Transverse colon (tissue), 4 donors: ENCODE measurements at regions not wholly inside any gene's neighbourhood (a gene's known extent, or its start where the extent isn't known, plus 50 kb on each side); places are given as distances from the start of the nearest gene placed in this dataset.

Experiments used
- DNase-seq: peaks from one replicate; pipeline ENCODE4 v3.0.0-alpha.2; 2019
- H3K27ac ChIP-seq, 4 donors: fragments of 200-600 bp; sonication (generic); 2 replicates each; pipeline ENCODE4 v1.5.1; 2016 to 2018; ENCODE audit warnings: inconsistent platforms in 4 of 4
- H3K27me3 ChIP-seq: fragments of 200-600 bp; sonication (generic); 2 replicates; pipeline ENCODE4 v1.5.1; 2017; ENCODE audit warnings: inconsistent platforms
- H3K36me3 ChIP-seq, 4 donors: fragments of 200-600 bp; sonication (generic); 2 replicates each; pipeline ENCODE4 v1.5.1; 2017 to 2019; ENCODE audit warnings: inconsistent platforms in 4 of 4
- H3K4me1 ChIP-seq, 4 donors: fragments of 200-600 bp; sonication (generic); 2 replicates each; pipeline ENCODE4 v1.5.1; 2017 to 2020; ENCODE audit warnings: inconsistent platforms in 4 of 4
- H3K4me3 ChIP-seq, 4 donors: fragments of 200-600 bp; sonication (generic); 1 replicate in 1 of 4; 2 replicates in 3 of 4; pipeline versions ENCODE4 v1.5.1 to v1.6.1; 2017 to 2019; ENCODE audit warnings: inconsistent platforms in 4 of 4
- H3K9me3 ChIP-seq, 2 donors: fragments of 200-600 bp; sonication (generic); 2 replicates each; pipeline ENCODE4 v1.5.1; 2017 to 2019; ENCODE audit warnings: inconsistent platforms in 2 of 2
- CTCF ChIP-seq, 5 experiments: fragments of 200-600 bp in 3 of 5; fragments of 450-650 bp in 2 of 5; sonication (generic) in 3 of 5; IDR thresholded peaks; 1 replicate in 2 of 5; 2 replicates in 3 of 5; pipeline ENCODE4 v1.5.1; 2016 to 2017; ENCODE audit warnings: antibody characterized with exemption in 5 of 5, inconsistent platforms in 3 of 5, mild to moderate bottlenecking in 2 of 5, moderate library complexity in 1 of 5
- EP300 ChIP-seq: sonication (generic); formaldehyde crosslinking; IDR thresholded peaks from one replicate; pipeline ENCODE4 v1.6.1; 2017; ENCODE audit warnings: antibody characterized with exemption, low read depth
- POLR2A ChIP-seq: fragments of 450-650 bp; IDR thresholded peaks from one replicate; pipeline ENCODE4 v1.6.1; 2016; ENCODE audit warnings: antibody characterized with exemption, mild to moderate bottlenecking, moderate library complexity
- POLR2AphosphoS5 ChIP-seq, 3 donors: sonication (generic); formaldehyde crosslinking; IDR thresholded peaks; one replicate each; pipeline ENCODE4 v1.6.1; 2016; ENCODE audit warnings: antibody characterized with exemption in 3 of 3
- WGBS, 2 donors: methylation state at CpG; one replicate each; pipeline ENCODE4 v1.1.5; 2018; ENCODE audit warnings: low coverage in 1 of 2; 5-methylcytosine and 5-hydroxymethylcytosine counted together
- in situ Hi-C, 4 donors: fragments of 200-750 bp; cut with MboI; loops; one replicate each; pipeline versions ENCODE4 v1.15.0 to v1.15.1; 2017; ENCODE audit warnings: low sequenced_read_pairs in 3 of 4, low pct_ligation_motif_present in 1 of 4, low pct_unique_long_range_greater_than_20kb in 1 of 4
- intact Hi-C: fragments of 100-400 bp; cut with DNase I; formaldehyde crosslinking; loops from one replicate; pipeline ENCODE4 v1.15.1; 2023; ENCODE audit warnings: low total_unique reads
- small RNA-seq, 4 donors: library from RNA; depleted of rRNA; stranded (forward); fragments of <200 nt; gene quantifications; one replicate each; pipeline ENCODE3, GENCODE V24; 2016

GRCh38 chr20:17169585-17170136 lies 57.2 kb upstream of the PCSK2 start:
- TF ChIP-seq POLR2AphosphoS5 (IDR thresholded peaks at IDR 0.05) (no peak), POLR2A (no peak), EP300 (no peak), CTCF (IDR thresholded peaks at IDR 0.05) (no peak)
- no peaks in the 10 kb centered on the region for H3K4me1 ChIP-seq
- H3K4me3 ChIP-seq, result no peak overlapping the region
- intact Hi-C loops (no loop called here), in situ Hi-C loops (no loop called here)
- no peaks in the 10 kb centered on the region for H3K27me3 ChIP-seq
- WGBS, 2 donors, result 0 to 20% methylated on average over 3 to 5 of the region's 5 CpGs
- H3K27ac ChIP-seq, result no peak overlapping the region
- H3K36me3 ChIP-seq, result no peaks in the 10 kb centered on the region
- H3K9me3 ChIP-seq, result no peaks in the 10 kb centered on the region
- no peak for DNase-seq

GRCh38 chr20:17171746-17172280 lies 55.0 kb upstream of the PCSK2 start:
- no peak for DNase-seq
- no peaks in the 10 kb centered on the region for H3K9me3 ChIP-seq
- H3K27ac ChIP-seq, result no peak overlapping the region
- no peaks in the 10 kb centered on the region for H3K27me3 ChIP-seq
- intact Hi-C loops (no loop called here), in situ Hi-C loops (no loop called here)
- no peaks in the 10 kb centered on the region for H3K4me1 ChIP-seq
- TF ChIP-seq POLR2A (no peak), CTCF (IDR thresholded peaks at IDR 0.05) (no peak), POLR2AphosphoS5 (IDR thresholded peaks at IDR 0.05) (no peak), EP300 (no peak)
- H3K36me3 ChIP-seq, result no peaks in the 10 kb centered on the region
- 59 to 66% methylated on average over 3 of the region's 3 CpGs for WGBS, 2 donors
- H3K4me3 ChIP-seq, result no peak overlapping the region

DNA sequence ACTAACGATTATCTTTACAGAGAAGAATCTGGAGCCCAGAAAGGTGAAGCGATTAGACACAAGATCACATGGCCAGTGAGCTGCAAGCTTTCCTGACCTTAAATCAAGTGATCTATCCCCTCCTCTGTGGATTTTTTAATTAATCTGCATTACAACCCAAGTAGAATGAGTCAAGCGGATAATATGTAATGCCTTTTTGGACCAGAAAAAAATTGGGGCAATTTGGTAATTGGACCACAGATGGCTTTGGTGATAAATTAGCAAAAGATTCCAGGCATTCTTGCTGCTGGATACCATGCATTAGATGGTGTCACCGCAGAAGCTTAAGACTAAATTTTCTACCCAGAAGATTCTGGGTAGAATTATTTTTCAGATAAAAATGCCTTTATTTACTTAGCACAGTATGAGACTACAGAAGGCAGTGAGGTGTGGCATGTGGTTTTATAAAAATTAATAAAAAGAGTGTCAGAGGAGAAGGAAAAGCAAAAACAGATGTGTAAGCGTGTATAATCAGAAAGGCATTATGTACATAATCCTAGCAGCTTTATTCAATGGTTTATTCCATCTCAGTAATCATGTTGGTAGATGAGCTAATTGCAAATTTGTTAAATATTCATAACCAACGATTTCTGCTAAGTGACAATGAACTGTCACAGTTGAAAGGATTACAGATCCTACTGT lies 53.9 kb upstream of the PCSK2 start:
- 56 to 64% methylated on average over 5 to 6 of the region's 6 CpGs for WGBS, 2 donors
- Histone ChIP-seq H3K9me3 (no peaks in the 10 kb centered on the region), H3K27ac (no peak overlapping the region), H3K4me3 (no peak overlapping the region), H3K4me1 (no peaks in the 10 kb centered on the region), H3K27me3 (no peaks in the 10 kb centered on the region), H3K36me3 (no peaks in the 10 kb centered on the region)
- DNase-seq, result no peak
- in situ Hi-C loops (no loop called here), intact Hi-C loops (no loop called here)
- no peak for TF ChIP-seq POLR2A
- TF ChIP-seq CTCF (IDR thresholded peaks at IDR 0.05), result no peak
- no peak for TF ChIP-seq POLR2AphosphoS5 (IDR thresholded peaks at IDR 0.05)
- TF ChIP-seq EP300, result no peak

Small RNAs in the stretch of these regions (small RNA-seq; reads per million reads assigned to genes)
- gene RF00012, result 0 reads per million in 4 donors
